ENCODE measurements at regions not wholly inside any gene's neighbourhood (a gene's known extent, or its start where the extent isn't known, plus 50 kb on each side); places are given as distances from the start of the nearest gene placed in this dataset.
"Not testable (repeated sequence)": the region's sequence is repeated elsewhere in the genome, so short reads cannot be mapped to it uniquely, and the experiment has no call there.

- no peak for DNase-seq
- Histone ChIP-seq H3K27ac (ENCODE audit: insufficient read depth, low read length, poor library complexity, severe bottlenecking) (no peak overlapping the region), H3K36me3 (ENCODE audit: control insufficient read depth, insufficient read depth, low read length) (no peaks in the 10 kb centered on the region), H3K27me3 (replicated peaks; ENCODE audit: control insufficient read depth, insufficient read depth, low read length, poor library complexity, severe bottlenecking) (no peaks in the 10 kb centered on the region), H3K9me3 (ENCODE audit: control insufficient read depth, low read length) (no peaks in the 10 kb centered on the region), H3K4me3 (ENCODE audit: insufficient read depth, low read depth, low read length, poor library complexity, severe bottlenecking) (no peak overlapping the region), H3K4me1 (ENCODE audit: control insufficient read depth, insufficient read depth, low read length, poor library complexity, severe bottlenecking) (no peaks in the 10 kb centered on the region)
These were observed 216.2 kb upstream of the ZNF217 start for GRCh38 chr20:53809728-53810365.

- Histone ChIP-seq H3K9me3 (ENCODE audit: control insufficient read depth, low read length) (no peaks in the 10 kb centered on the region), H3K27me3 (replicated peaks; ENCODE audit: control insufficient read depth, insufficient read depth, low read length, poor library complexity, severe bottlenecking) (no peaks in the 10 kb centered on the region), H3K4me3 (ENCODE audit: insufficient read depth, low read depth, low read length, poor library complexity, severe bottlenecking) (no peak overlapping the region), H3K4me1 (ENCODE audit: control insufficient read depth, insufficient read depth, low read length, poor library complexity, severe bottlenecking) (no peaks in the 10 kb centered on the region), H3K36me3 (ENCODE audit: control insufficient read depth, insufficient read depth, low read length) (no peaks in the 10 kb centered on the region), H3K27ac (ENCODE audit: insufficient read depth, low read length, poor library complexity, severe bottlenecking) (no peak overlapping the region)
- DNase-seq, result no peak
These were observed 215.6 kb upstream of the ZNF217 start for GRCh38 chr20:53809217-53809616.

- Histone ChIP-seq H3K4me3 (ENCODE audit: insufficient read depth, low read depth, low read length, poor library complexity, severe bottlenecking) (no peak overlapping the region), H3K27ac (ENCODE audit: insufficient read depth, low read length, poor library complexity, severe bottlenecking) (no peak overlapping the region), H3K4me1 (ENCODE audit: control insufficient read depth, insufficient read depth, low read length, poor library complexity, severe bottlenecking) (no peaks in the 10 kb centered on the region), H3K36me3 (ENCODE audit: control insufficient read depth, insufficient read depth, low read length) (no peaks in the 10 kb centered on the region), H3K27me3 (replicated peaks; ENCODE audit: control insufficient read depth, insufficient read depth, low read length, poor library complexity, severe bottlenecking) (no peaks in the 10 kb centered on the region), H3K9me3 (ENCODE audit: control insufficient read depth, low read length) (no peaks in the 10 kb centered on the region)
- DNase-seq, result no peak
These were observed 215.1 kb upstream of the ZNF217 start for GRCh38 chr20:53808733-53809132.

GRCh38 chr20:53808302-53808701 lies 214.7 kb upstream of the ZNF217 start:
- H3K9me3 ChIP-seq (ENCODE audit: control insufficient read depth, low read length); H3K4me3 ChIP-seq (ENCODE audit: insufficient read depth, low read depth, low read length, poor library complexity, severe bottlenecking); DNase-seq; H3K36me3 ChIP-seq (ENCODE audit: control insufficient read depth, insufficient read depth, low read length); H3K27me3 ChIP-seq (replicated peaks; ENCODE audit: control insufficient read depth, insufficient read depth, low read length, poor library complexity, severe bottlenecking); H3K27ac ChIP-seq (ENCODE audit: insufficient read depth, low read length, poor library complexity, severe bottlenecking); H3K4me1 ChIP-seq (ENCODE audit: control insufficient read depth, insufficient read depth, low read length, poor library complexity, severe bottlenecking): not testable (repeated sequence)

- no peaks in the 10 kb centered on the region for H3K4me1 ChIP-seq (ENCODE audit: control insufficient read depth, insufficient read depth, low read length, poor library complexity, severe bottlenecking)
- H3K9me3 ChIP-seq (ENCODE audit: control insufficient read depth, low read length), result no peaks in the 10 kb centered on the region
- no peak overlapping the region for H3K27ac ChIP-seq (ENCODE audit: insufficient read depth, low read length, poor library complexity, severe bottlenecking)
- no peak for DNase-seq
- no peak overlapping the region for H3K4me3 ChIP-seq (ENCODE audit: insufficient read depth, low read depth, low read length, poor library complexity, severe bottlenecking)
- H3K27me3 ChIP-seq (replicated peaks; ENCODE audit: control insufficient read depth, insufficient read depth, low read length, poor library complexity, severe bottlenecking), result no peaks in the 10 kb centered on the region
- no peaks in the 10 kb centered on the region for H3K36me3 ChIP-seq (ENCODE audit: control insufficient read depth, insufficient read depth, low read length)
These were observed 213.2 kb upstream of the ZNF217 start for GRCh38 chr20:53806683-53807401.

- no peaks in the 10 kb centered on the region for H3K9me3 ChIP-seq (ENCODE audit: control insufficient read depth, low read length)
- H3K27ac ChIP-seq (ENCODE audit: insufficient read depth, low read length, poor library complexity, severe bottlenecking), result no peak overlapping the region
- no peaks in the 10 kb centered on the region for H3K27me3 ChIP-seq (replicated peaks; ENCODE audit: control insufficient read depth, insufficient read depth, low read length, poor library complexity, severe bottlenecking)
- no peaks in the 10 kb centered on the region for H3K36me3 ChIP-seq (ENCODE audit: control insufficient read depth, insufficient read depth, low read length)
- H3K4me1 ChIP-seq (ENCODE audit: control insufficient read depth, insufficient read depth, low read length, poor library complexity, severe bottlenecking), result no peaks in the 10 kb centered on the region
- DNase-seq, result no peak
- no peak overlapping the region for H3K4me3 ChIP-seq (ENCODE audit: insufficient read depth, low read depth, low read length, poor library complexity, severe bottlenecking)
These were observed 212.3 kb upstream of the ZNF217 start for GRCh38 chr20:53805895-53806384.

- H3K9me3 ChIP-seq (ENCODE audit: control insufficient read depth, low read length), result no peaks in the 10 kb centered on the region
- H3K4me1 ChIP-seq (ENCODE audit: control insufficient read depth, insufficient read depth, low read length, poor library complexity, severe bottlenecking), result no peaks in the 10 kb centered on the region
- no peak overlapping the region for H3K4me3 ChIP-seq (ENCODE audit: insufficient read depth, low read depth, low read length, poor library complexity, severe bottlenecking)
- no peak overlapping the region for H3K27ac ChIP-seq (ENCODE audit: insufficient read depth, low read length, poor library complexity, severe bottlenecking)
- H3K27me3 ChIP-seq (replicated peaks; ENCODE audit: control insufficient read depth, insufficient read depth, low read length, poor library complexity, severe bottlenecking), result no peaks in the 10 kb centered on the region
- no peak for DNase-seq
- no peaks in the 10 kb centered on the region for H3K36me3 ChIP-seq (ENCODE audit: control insufficient read depth, insufficient read depth, low read length)
These were observed 211.6 kb upstream of the ZNF217 start for GRCh38 chr20:53804920-53805894.

GRCh38 chr20:53804308-53804707 lies 210.7 kb upstream of the ZNF217 start:
- H3K36me3 ChIP-seq (ENCODE audit: control insufficient read depth, insufficient read depth, low read length); H3K27me3 ChIP-seq (replicated peaks; ENCODE audit: control insufficient read depth, insufficient read depth, low read length, poor library complexity, severe bottlenecking); DNase-seq; H3K4me3 ChIP-seq (ENCODE audit: insufficient read depth, low read depth, low read length, poor library complexity, severe bottlenecking); H3K27ac ChIP-seq (ENCODE audit: insufficient read depth, low read length, poor library complexity, severe bottlenecking); H3K4me1 ChIP-seq (ENCODE audit: control insufficient read depth, insufficient read depth, low read length, poor library complexity, severe bottlenecking); H3K9me3 ChIP-seq (ENCODE audit: control insufficient read depth, low read length): not testable (repeated sequence)

- H3K4me3 ChIP-seq (ENCODE audit: insufficient read depth, low read depth, low read length, poor library complexity, severe bottlenecking), result no peak overlapping the region
- no peaks in the 10 kb centered on the region for H3K4me1 ChIP-seq (ENCODE audit: control insufficient read depth, insufficient read depth, low read length, poor library complexity, severe bottlenecking)
- H3K27me3 ChIP-seq (replicated peaks; ENCODE audit: control insufficient read depth, insufficient read depth, low read length, poor library complexity, severe bottlenecking), result no peaks in the 10 kb centered on the region
- no peak overlapping the region for H3K27ac ChIP-seq (ENCODE audit: insufficient read depth, low read length, poor library complexity, severe bottlenecking)
- DNase-seq, result no peak
- no peaks in the 10 kb centered on the region for H3K9me3 ChIP-seq (ENCODE audit: control insufficient read depth, low read length)
- no peaks in the 10 kb centered on the region for H3K36me3 ChIP-seq (ENCODE audit: control insufficient read depth, insufficient read depth, low read length)
These were observed 210.0 kb upstream of the ZNF217 start for GRCh38 chr20:53803492-53804155.
